Thoracic aorta (tissue), 2 donors: ENCODE measurements at regions not wholly inside any gene's neighbourhood (a gene's known extent, or its start where the extent isn't known, plus 50 kb on each side); places are given as distances from the start of the nearest gene placed in this dataset.

Source experiments
- ATAC-seq: fragments of 150-250 bp; one replicate; pipeline ENCODE4 v1.8.0; 2017; ENCODE audit warnings: low read depth; ENCODE audit not compliant: insufficient number of reproducible peaks, low FRiP score
- DNase-seq: peaks from one replicate; pipeline ENCODE4 v3.0.0-alpha.2; 2020; ENCODE audit warnings: low spot score
- H3K27ac ChIP-seq, 2 donors: fragments of 200-600 bp; sonication (generic); 1 replicate in 1 of 2; 2 replicates in 1 of 2; pipeline ENCODE4 v1.5.1; 2016; ENCODE audit warnings: mild to moderate bottlenecking in 2 of 2, moderate library complexity in 2 of 2
- H3K27me3 ChIP-seq: fragments of 200-600 bp; sonication (generic); replicated peaks from 2 replicates; pipeline ENCODE4 v1.6.0; 2016; ENCODE audit warnings: mild to moderate bottlenecking; ENCODE audit not compliant: insufficient read depth
- H3K36me3 ChIP-seq: fragments of 200-600 bp; sonication (generic); one replicate; pipeline ENCODE4 v1.5.1; 2016
- H3K4me1 ChIP-seq, 2 donors: fragments of 200-600 bp; sonication (generic); 1 replicate in 1 of 2; 2 replicates in 1 of 2; pipeline versions ENCODE4 v1.5.1 to v1.6.0; 2016; ENCODE audit warnings: low read depth in 2 of 2, mild to moderate bottlenecking in 1 of 2; ENCODE audit not compliant: control insufficient read depth in 1 of 2
- H3K4me3 ChIP-seq: fragments of 200-600 bp; sonication (generic); 2 replicates; pipeline ENCODE4 v1.5.1; 2016; ENCODE audit warnings: mild to moderate bottlenecking
- H3K9me3 ChIP-seq: fragments of 200-600 bp; sonication (generic); 2 replicates; pipeline ENCODE4 v1.5.1; 2016
- TF ChIP-seq, protein P1 (sequence below): fragments of 200-600 bp; sonication (generic); IDR thresholded peaks from one replicate; pipeline ENCODE4 v1.5.1; 2019; ENCODE audit warnings: antibody characterized with exemption

DNA sequence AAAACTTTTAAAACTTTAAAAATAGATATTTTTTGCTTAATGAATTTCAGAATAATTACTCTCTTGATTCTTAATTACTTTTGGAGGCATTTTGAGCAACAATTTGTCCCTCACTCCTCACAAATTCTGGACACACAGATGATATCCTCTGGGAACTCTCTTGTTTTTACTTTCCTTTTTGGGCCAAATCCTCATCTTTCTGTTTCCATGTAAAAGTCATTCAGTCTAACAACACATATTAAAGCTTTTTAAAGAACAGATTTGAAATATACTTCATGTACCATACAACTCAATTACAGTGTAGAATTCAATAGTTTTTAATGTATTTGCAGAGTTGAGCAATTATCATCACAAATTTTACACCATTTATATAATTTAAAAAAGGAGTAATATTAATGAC lies 983.1 kb downstream of the STIM2 start:
- H3K9me3 ChIP-seq = no peaks in the 10 kb centered on the region
- TF ChIP-seq, protein P1, sequence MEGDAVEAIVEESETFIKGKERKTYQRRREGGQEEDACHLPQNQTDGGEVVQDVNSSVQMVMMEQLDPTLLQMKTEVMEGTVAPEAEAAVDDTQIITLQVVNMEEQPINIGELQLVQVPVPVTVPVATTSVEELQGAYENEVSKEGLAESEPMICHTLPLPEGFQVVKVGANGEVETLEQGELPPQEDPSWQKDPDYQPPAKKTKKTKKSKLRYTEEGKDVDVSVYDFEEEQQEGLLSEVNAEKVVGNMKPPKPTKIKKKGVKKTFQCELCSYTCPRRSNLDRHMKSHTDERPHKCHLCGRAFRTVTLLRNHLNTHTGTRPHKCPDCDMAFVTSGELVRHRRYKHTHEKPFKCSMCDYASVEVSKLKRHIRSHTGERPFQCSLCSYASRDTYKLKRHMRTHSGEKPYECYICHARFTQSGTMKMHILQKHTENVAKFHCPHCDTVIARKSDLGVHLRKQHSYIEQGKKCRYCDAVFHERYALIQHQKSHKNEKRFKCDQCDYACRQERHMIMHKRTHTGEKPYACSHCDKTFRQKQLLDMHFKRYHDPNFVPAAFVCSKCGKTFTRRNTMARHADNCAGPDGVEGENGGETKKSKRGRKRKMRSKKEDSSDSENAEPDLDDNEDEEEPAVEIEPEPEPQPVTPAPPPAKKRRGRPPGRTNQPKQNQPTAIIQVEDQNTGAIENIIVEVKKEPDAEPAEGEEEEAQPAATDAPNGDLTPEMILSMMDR = no peak
- H3K27me3 ChIP-seq = no peaks in the 10 kb centered on the region
- no peak overlapping the region for H3K4me3 ChIP-seq
- H3K27ac ChIP-seq = no peak overlapping the region
- ATAC-seq = no peak
- no peaks in the 10 kb centered on the region for H3K36me3 ChIP-seq
- no peak for DNase-seq
- no peaks in the 10 kb centered on the region for H3K4me1 ChIP-seq

DNA sequence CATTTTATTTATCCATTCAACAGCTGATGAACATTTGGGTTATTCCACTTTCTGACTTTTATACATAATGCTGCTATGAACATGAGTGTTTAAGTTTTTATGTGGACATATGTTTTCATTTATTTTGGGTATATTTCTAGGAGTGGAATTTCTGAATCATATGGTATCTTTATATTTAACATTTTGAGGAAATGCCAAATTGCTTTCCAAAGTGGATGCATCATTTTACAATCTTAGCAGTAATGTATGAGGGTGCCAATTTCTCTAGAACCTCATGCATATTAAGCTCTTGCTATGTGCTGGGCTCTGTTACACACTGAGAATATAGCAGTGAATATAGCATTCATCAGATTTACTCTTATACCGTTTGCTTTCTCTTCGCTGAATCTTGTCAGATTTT lies 983.7 kb downstream of the STIM2 start:
- Histone ChIP-seq H3K4me3 (no peak overlapping the region), H3K36me3 (no peaks in the 10 kb centered on the region), H3K4me1 (no peaks in the 10 kb centered on the region), H3K9me3 (no peaks in the 10 kb centered on the region), H3K27me3 (no peaks in the 10 kb centered on the region), H3K27ac (no peak overlapping the region)
- no peak for DNase-seq
- ATAC-seq = no peak
- TF ChIP-seq, protein P1 = no peak

DNA sequence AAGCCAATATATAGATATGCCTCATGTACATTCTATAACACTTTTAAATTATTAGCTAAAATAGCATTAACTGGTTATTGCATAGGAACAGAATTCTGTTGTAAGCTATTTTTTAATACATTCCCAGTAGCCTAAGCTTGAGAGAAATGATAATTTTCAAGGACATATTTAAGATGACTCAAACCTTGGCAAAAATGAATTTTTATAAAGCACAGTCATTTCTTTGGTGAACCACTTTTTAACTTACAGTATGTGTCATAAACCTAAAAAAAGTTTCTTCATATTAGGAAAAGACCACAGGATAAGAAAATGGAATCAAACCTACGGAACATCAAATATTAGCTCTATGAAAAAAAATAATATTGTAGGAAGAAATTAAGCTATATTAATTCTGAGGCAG lies 986.3 kb downstream of the STIM2 start:
- ATAC-seq (no peak), DNase-seq (no peak)
- no peaks in the 10 kb centered on the region for H3K4me1 ChIP-seq
- H3K27me3 ChIP-seq = no peaks in the 10 kb centered on the region
- no peaks in the 10 kb centered on the region for H3K36me3 ChIP-seq
- no peaks in the 10 kb centered on the region for H3K9me3 ChIP-seq
- TF ChIP-seq, protein P1 = no peak
- H3K4me3 ChIP-seq = no peak overlapping the region
- H3K27ac ChIP-seq = no peak overlapping the region

DNA sequence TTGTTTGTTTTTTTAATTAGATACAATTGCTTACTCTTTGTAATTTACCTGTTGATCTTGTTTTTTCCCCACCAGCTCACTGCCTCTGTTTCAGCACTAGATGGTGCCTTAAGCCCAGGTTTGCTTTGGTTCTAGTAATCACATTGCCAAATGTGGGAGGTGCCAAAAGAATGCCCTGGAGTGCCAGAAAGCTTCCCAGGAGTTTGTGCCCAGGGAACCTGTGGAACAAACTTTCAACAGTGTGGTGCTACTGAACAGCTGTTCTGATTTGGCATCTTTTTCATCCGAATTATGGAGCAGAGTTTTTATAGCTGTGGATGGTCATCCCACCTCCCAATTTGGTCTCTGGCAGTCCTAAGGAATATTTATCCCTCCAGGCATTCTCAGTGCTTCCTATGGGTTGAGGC lies 1000.7 kb downstream of the STIM2 start:
- DNase-seq = no peak
- Histone ChIP-seq H3K4me3 (no peak overlapping the region), H3K36me3 (no peaks in the 10 kb centered on the region), H3K9me3 (no peaks in the 10 kb centered on the region), H3K27ac (no peak overlapping the region), H3K27me3 (no peaks in the 10 kb centered on the region), H3K4me1 (no peaks in the 10 kb centered on the region)
- ATAC-seq = no peak
- TF ChIP-seq, protein P1 = no peak

DNA sequence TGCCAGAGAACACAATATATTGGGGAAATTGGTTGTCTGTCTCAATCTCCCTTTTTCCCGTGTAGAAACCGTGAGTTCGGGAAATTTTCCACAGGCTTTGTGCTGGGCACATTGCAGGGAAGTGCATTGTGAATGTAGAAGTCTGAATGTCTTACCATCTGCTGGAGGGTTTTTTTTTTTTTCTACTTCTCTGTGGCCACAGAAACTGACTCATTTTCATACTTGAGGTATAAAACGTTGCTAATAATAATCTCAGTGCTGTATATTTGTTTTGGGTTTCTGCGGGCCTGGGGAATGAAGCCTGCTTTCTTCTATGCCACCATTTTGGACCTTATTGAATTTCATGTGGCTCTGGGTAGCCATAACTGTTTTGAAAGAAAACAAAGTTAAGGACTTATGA lies 1001.2 kb downstream of the STIM2 start:
- no peaks in the 10 kb centered on the region for H3K27me3 ChIP-seq
- DNase-seq (no peak), ATAC-seq (no peak)
- TF ChIP-seq, protein P1 = no peak
- H3K4me1 ChIP-seq = no peaks in the 10 kb centered on the region
- H3K4me3 ChIP-seq = no peak overlapping the region
- no peaks in the 10 kb centered on the region for H3K9me3 ChIP-seq
- H3K27ac ChIP-seq = no peak overlapping the region
- H3K36me3 ChIP-seq = no peaks in the 10 kb centered on the region
